ENCODE measurements at regions not wholly inside any gene's neighbourhood (a gene's known extent, or its start where the extent isn't known, plus 50 kb on each side); places are given as distances from the start of the nearest gene placed in this dataset.

DNA sequence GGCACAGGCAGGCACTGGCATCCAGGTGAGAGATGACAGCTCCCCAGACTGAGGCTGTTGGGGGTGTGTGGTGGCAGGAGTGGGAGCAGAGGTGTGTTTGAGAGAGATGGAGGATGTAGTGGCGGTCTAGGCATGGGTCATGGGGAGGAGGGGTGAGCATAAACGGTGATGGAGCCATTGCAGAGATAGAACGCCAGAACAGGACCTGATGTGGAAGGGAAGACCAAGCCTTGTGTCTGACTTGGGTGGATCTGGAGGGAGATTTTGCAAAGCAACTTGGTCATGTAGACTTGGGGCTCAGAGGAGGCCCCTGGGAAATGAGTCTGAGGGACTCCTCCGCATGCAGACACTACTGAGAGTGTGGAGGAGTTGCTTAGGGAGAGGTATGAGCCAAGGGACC lies 50.0 kb upstream of the CLDN5 start:
- DNase-seq, result no peak

- no peak for DNase-seq
Observed at GRCh38 chr22:19576460-19577421, 52.5 kb upstream of the CLDN5 start.

- DNase-seq, result no peak
Observed at GRCh38 chr22:19577422-19577966, 53.3 kb upstream of the CLDN5 start.

DNA sequence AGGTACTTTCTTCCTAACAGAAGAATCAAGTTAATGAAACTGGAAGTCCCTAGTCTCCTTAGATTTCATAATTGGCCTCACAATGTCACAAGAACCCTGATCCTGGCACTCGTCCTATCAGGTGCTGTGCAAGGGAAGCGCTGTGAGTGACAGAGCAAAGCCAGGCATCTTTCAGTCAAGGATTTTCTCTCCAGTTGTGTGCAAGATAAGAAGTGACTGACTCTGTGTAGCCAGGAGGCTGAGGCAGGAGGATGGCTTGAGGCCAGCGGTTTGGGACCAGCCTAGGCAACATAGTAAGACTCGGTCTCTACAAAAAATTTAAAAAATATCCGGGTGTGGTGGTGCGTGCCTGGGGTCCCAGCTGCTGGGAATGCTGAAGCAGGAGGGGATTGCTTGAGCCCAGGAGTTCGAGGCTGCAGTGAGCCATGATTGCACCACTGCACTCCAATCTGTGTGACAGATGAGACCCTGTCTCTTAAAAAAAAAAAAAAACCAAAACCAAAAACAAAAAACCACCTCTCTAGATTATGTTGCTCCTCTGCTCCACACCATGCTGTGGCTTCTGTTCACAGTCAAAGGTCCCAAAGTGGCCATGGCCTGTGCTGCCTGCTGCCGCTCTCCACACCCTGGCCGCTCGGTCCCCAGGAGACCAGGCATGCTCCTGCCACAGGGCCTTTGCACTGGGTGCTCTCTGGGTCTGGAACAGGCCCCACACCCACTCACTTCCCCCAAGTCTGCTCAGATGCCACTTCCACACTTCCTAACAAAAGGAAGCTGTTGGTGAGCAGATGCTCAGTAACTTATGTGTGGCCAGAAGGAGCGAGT lies 54.2 kb upstream of the CLDN5 start:
- DNase-seq, result no peak

DNA sequence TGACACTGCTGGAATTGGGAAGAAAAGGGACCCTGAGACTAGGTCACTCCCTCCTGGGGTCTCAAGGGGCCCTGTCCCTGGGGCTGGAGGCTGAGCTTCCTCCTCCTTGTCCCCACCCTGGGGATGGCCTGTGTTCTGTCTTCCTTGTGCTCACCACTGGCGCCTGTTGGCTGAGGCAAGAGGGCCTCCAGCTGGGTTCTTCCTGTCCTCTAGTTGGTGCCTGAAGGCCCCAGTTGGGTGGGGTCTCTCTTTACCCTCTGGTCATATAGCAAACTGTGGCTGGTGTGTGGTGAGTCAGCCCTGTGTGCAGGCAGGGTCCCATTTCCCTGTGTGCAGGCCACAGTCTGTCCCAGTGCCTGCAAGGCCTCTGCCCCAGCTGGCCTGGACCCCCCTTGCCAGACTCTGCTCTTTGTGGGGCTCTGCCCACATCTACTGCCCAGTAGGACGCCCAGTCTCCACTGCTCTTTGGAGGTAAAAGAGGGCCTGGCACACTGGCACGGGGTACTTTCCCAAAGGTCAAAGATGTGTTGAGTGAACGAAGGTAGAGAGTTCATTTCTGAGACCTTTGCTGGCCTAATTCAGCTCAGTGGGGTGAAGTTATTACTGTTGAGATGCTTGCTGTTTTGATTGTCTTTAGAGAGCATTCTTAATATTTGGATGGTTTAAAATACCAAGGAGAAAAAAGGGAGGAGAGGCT lies 55.1 kb upstream of the CLDN5 start:
- DNase-seq, result no peak

DNA sequence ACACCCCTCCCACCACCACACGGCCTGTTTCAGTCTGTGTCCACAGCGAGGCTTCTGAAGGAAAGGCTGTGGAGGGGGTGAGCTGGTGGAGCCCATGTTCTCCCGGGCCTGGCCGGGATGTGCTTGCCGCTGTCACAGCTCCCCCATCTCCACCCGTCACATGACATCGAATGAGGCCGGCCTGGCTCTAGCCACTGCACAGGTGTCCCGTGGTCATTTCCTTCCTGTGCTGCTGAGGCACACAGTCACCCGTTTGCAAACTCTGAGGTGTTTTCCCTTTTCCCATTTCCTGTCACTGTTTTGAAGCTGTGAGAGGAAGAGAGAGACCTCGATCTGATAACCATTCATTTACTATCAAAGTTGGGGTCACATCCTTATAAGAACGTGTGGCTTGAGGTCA lies 55.7 kb upstream of the CLDN5 start:
- no peak for DNase-seq

- DNase-seq, result no peak
Observed at GRCh38 chr22:19580291-19580890, 56.2 kb upstream of the CLDN5 start.

DNA sequence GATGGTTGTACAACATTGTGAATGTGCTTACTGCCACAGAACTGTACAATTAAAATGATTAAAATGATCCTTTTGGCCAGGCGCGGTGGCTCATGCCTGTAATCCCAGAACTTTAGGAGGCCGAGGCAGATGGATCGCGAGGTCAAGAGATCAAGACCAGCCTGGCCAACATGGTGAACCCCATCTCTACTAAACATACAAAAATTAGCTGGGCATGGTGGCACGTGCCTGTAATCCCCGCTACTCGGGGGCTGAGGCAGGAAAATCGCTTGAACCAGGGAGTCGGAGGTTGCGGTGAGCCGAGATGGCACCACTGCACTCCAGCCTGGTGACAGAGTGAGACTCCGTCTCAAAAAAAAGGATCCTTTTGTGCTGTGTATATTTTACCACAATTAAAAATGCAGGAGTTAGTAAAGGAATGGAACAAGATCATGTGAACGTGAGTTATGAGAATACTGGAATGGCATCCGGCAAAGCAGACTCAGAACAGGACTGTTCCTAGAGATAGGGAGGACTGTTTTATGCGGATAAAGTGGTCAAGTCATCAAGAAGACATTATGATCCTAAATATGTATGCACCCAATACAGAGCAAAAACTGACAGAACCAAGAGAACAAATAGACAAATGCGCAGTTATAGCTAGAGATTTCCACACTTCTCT lies 58.0 kb upstream of the CLDN5 start:
- DNase-seq, result no peak

GRCh38 chr22:19586922-19587684 lies 62.9 kb upstream of the CLDN5 start:
- no peak for DNase-seq

GRCh38 chr22:19590696-19591095 lies 66.5 kb upstream of the CLDN5 start:
- no peak for DNase-seq

- DNase-seq, result no peak
Observed at GRCh38 chr22:19591568-19591967, 67.4 kb upstream of the CLDN5 start.

DNA sequence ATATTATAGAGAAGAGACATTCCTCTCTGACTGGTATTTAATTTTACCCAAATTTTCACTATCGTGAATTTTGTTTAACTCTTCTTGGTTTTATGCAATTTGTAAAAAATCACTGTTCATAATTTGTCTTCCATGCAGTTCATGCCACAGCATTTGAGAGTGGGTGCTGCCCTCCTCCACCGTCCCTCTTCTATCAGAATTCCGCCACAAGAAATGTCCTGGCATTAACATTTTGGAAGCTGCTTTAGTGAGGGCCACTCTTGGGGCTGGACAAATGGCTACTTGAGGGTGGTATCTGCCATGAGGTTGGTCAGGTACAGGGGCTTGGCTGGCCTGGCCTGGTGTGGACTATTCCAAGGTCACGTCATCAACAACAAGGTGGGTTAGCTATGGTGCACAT lies 68.3 kb upstream of the CLDN5 start:
- DNase-seq, result no peak

DNA sequence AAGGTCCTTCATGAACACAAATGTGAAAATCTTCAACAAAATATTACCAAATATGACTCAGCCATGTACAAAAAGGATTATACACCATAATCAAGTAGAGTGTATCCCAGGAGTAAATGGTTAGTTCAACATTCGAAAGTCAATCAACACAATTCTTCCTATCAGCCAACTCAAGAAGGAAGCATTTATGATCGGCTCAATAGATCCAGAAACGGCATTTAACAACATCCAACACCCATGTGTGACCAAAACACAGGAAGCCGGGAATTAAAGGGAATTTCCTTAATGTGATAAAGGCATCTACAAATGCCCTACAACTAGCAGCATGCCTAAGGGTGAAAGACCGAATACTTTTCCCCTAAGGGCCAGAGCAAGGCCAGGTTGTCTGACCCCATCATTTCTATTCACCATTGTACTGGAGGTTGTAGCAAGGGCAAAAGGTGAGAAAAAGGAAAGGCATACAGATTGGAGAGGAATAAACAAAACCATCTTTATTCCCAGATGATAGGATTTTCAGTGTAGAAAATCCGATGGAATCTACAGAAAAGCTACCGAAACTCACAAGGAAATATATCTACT lies 69.9 kb upstream of the CLDN5 start:
- DNase-seq, result no peak

DNA sequence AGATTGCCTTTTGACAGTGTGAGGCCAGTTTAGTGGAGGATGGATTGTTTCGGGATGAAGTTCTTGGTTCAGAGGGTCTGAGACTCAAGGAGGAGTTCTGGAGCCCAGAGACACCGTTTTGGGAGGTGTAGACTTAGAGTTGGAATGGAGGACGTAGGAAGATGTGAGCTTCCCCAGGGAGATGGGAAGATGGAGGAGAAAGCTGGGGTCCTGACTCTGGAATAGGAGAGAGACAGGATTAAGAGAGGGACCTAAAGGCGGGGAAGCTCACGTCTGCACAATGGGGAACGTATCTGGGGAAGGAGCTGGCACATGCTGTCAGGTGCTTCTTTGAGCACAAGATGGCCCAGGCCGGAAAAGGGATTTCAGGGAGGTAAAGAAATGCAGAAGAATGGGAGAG lies 71.3 kb upstream of the CLDN5 start:
- no peak for DNase-seq

GRCh38 chr22:19596680-19597398 lies 72.6 kb upstream of the CLDN5 start:
- no peak for DNase-seq

GRCh38 chr22:19597399-19597735 lies 73.2 kb upstream of the CLDN5 start:
- DNase-seq, result no peak

GRCh38 chr22:19598054-19598855 lies 74.0 kb upstream of the CLDN5 start:
- DNase-seq, result no peak

DNA sequence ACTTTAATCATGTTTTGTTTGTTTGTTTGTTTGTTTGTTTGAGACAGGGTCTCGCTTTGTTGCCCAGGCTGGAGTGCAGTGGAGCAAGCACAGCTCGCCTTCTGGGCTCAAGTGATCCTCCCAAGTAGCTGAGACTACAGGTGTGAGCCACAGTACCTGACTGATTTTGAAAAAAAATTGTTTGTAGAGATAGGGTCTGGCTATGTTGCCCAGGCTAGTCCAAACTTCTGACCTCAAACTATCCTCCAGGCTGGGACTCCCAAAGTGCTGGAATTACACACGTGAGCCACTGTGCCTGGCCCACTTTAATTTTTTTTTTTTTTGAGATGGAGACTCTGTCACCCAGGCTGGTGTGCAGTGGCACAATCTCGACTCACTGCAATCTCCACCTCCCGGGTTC lies 74.8 kb upstream of the CLDN5 start:
- DNase-seq, result no peak

DNA sequence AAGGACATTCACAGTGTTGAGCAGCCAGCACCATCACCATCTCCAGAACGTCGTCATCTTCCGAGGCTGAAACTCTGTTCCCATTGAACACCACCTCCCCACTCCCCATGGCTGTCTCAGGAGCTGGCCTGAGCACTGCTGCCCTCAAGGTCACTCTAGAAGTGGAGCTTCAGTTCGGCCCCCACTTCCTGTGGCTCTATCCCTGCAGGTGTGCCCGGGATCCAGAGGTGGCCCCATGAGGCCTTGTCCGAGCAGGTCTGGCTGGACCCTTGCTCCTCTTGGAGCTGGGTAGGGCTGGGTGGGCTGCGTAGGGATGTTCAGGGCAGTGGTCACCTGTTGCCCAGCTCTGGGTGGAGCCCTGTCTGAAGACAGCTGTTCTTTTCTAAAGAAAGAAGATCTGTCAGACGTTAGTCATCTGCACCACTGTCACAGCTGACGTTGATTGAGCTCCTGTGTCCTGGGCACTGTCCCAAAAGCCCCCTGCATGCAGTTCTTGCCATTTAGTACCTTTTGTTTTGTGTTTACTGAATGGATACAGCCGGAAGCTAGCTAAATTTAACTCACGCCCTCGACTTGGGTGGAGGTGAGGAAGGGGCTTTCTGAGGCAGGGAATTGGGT lies 75.5 kb upstream of the CLDN5 start:
- no peak for DNase-seq

Measured in NCI-H187 (cell line).